ENCODE measurements at regions not wholly inside any gene's neighbourhood (a gene's known extent, or its start where the extent isn't known, plus 50 kb on each side); places are given as distances from the start of the nearest gene placed in this dataset.

DNA sequence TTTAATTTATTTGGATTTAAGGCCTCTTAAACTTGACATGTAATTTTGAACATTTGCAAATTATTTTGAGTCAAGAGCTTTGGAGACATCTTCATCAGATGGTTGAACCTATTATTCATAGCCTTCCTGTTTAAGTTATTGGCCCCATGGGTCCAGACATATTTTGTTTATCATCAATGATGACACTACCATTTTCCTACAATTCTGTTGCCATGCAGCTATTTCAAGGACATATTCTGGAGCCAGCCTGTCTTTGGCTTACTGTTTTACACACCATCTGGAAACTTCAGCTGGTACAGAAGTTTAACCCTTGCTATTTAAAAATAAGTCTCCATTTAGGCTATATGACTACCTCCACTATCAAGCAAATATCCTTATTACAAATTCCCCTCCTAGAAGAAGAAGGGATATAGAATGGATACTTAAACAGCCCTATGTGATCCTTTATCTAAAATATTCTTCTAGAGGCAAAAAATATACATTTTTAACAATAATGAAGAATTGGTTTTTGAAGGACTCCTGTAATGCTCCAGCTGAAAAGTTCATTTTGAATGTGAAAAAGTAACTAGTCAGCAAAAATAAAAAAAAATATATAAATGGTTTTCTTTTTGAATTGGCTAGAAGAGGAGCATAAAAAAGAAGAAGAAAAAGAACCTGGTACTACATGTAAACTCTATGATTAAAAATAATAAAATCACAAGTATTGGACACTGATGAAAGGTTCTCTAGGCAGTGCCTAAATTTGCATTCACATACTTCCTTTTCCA lies 544.0 kb upstream of the HS3ST5 start:
- H3K4me1 ChIP-seq (ENCODE audit: insufficient read depth, low read length), result no peaks in the 10 kb centered on the region
- H3K9me3 ChIP-seq (ENCODE audit: low read length), result no peaks in the 10 kb centered on the region
- in situ Hi-C loops (cut with HindIII; ENCODE audit: extremely low pct_ligation_motif_present, low pct_unique_long_range_greater_than_20kb) (no loop called here), intact Hi-C loops (cut with micrococcal nuclease; ENCODE audit: unreplicated experiment) (no loop called here)
- FAIRE-seq, result no peak
- BruUV-seq (replicated peaks), result no TSS peak
- CTCF ChIA-PET (ENCODE audit: low intra/inter-chr PET ratio, low total read pairs), result no interaction called here
- no peak overlapping the region for H3K9ac ChIP-seq (ENCODE audit: insufficient read depth, low read depth, low read length)
- ATAC-seq, result no peak
- no peak overlapping the region for H3K27ac ChIP-seq (ENCODE audit: extremely low read length, insufficient read depth, low read length)
- POLR2A ChIA-PET, result no interaction called here
- no peaks in the 10 kb centered on the region for H3K79me2 ChIP-seq (ENCODE audit: insufficient read depth, low read length)
- H2AFZ ChIP-seq (ENCODE audit: low read length), result no peak overlapping the region
- no peaks in the 10 kb centered on the region for H3K36me3 ChIP-seq (replicated peaks in 1 of 2; ENCODE audit: control insufficient read depth in 1 of 2, insufficient read depth in 2 of 2, low read length in 2 of 2)
- H4K20me1 ChIP-seq (ENCODE audit: insufficient read depth, low read length), result no peaks in the 10 kb centered on the region
- TF ChIP-seq MAFF (IDR thresholded peaks at IDR 0.05; ENCODE audit: low read depth, low read length) (peak; percentile 81), MAFK (conservative IDR thresholded peaks at IDR 0.05 in 1 of 2, IDR thresholded peaks at IDR 0.05 in 1 of 2; ENCODE audit: low read length in 2 of 2) (peak; percentile 72 to 90)
- TF ChIP-seq, protein P1, sequence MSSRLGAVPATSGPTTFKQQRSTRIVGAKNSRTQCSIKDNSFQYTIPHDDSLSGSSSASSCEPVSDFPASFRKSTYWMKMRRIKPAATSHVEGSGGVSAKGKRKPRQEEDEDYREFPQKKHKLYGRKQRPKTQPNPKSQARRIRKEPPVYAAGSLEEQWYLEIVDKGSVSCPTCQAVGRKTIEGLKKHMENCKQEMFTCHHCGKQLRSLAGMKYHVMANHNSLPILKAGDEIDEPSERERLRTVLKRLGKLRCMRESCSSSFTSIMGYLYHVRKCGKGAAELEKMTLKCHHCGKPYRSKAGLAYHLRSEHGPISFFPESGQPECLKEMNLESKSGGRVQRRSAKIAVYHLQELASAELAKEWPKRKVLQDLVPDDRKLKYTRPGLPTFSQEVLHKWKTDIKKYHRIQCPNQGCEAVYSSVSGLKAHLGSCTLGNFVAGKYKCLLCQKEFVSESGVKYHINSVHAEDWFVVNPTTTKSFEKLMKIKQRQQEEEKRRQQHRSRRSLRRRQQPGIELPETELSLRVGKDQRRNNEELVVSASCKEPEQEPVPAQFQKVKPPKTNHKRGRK (CRISPR knock-in tag; IDR thresholded peaks at IDR 0.05), result no peak
- H3K4me2 ChIP-seq (ENCODE audit: low read depth, low read length), result no peak overlapping the region
- no peak for DNase-seq (ENCODE audit: low spot score)
- no peaks in the 10 kb centered on the region; a peak in 1 of 5 replicates for H3K27me3 ChIP-seq (ENCODE audit: control insufficient read depth in 1 of 2, insufficient read depth in 2 of 2, low read length in 2 of 2)
- H3K4me3 ChIP-seq (replicated peaks in 1 of 3; ENCODE audit: insufficient read depth in 1 of 3, low read depth in 2 of 3, low read length in 3 of 3), result no peak overlapping the region

DNA sequence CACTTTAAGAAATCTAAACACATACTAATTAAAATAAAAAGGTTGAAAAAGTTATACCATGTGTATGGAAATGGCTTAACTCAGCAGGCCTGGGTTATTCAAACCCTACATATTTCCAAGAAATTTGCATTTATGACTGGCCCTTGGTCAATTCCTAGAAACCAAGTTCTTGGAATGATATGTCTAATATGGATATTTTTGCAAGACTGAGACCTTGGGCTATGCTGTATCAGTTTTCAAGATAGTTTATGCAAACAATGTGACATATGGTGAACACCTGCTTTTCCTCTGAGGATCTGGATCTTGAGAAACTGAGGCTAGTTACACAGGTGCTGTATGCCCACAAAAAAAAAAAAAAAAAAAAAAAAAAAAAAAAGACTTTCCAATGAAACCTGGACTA lies 536.9 kb upstream of the HS3ST5 start:
- in situ Hi-C loops (cut with HindIII; ENCODE audit: extremely low pct_ligation_motif_present, low pct_unique_long_range_greater_than_20kb), result no loop called here
- no peak for FAIRE-seq

More for the DNA sequence above, 536.9 kb upstream of the HS3ST5 start:
- Histone ChIP-seq H3K9me3 (ENCODE audit: low read length) (no peaks in the 10 kb centered on the region), H3K4me1 (ENCODE audit: insufficient read depth, low read length) (no peaks in the 10 kb centered on the region), H2AFZ (ENCODE audit: low read length) (no peak overlapping the region), H3K79me2 (ENCODE audit: insufficient read depth, low read length) (no peaks in the 10 kb centered on the region), H3K36me3 (replicated peaks in 1 of 2; ENCODE audit: control insufficient read depth in 1 of 2, insufficient read depth in 2 of 2, low read length in 2 of 2) (no peaks in the 10 kb centered on the region), H3K4me3 (replicated peaks in 1 of 3; ENCODE audit: insufficient read depth in 1 of 3, low read depth in 2 of 3, low read length in 3 of 3) (no peak overlapping the region), H4K20me1 (ENCODE audit: insufficient read depth, low read length) (no peaks in the 10 kb centered on the region), H3K27ac (ENCODE audit: extremely low read length, insufficient read depth, low read length) (no peak overlapping the region), H3K27me3 (ENCODE audit: control insufficient read depth in 1 of 2, insufficient read depth in 2 of 2, low read length in 2 of 2) (no peaks in the 10 kb centered on the region; a peak in 1 of 5 replicates), H3K4me2 (ENCODE audit: low read depth, low read length) (no peak overlapping the region), H3K9ac (ENCODE audit: insufficient read depth, low read depth, low read length) (no peak overlapping the region)
- POLR2A ChIA-PET, result no interaction called here
- TF ChIP-seq SOX13 (IDR thresholded peaks at IDR 0.05) (no peak), SOX13 (CRISPR knock-in tag; conservative IDR thresholded peaks at IDR 0.05 in 1 of 2, IDR thresholded peaks at IDR 0.05 in 1 of 2) (no peak), HHEX (CRISPR knock-in tag; IDR thresholded peaks at IDR 0.05) (no peak), ZNF343 (CRISPR knock-in tag; IDR thresholded peaks at IDR 0.05) (no peak), HOXA7 (CRISPR knock-in tag; IDR thresholded peaks at IDR 0.05) (no peak), CC2D1A (CRISPR knock-in tag; IDR thresholded peaks at IDR 0.05) (no peak), ZNF24 (IDR thresholded peaks at IDR 0.05) (no peak)
- TF ChIP-seq, protein P2, sequence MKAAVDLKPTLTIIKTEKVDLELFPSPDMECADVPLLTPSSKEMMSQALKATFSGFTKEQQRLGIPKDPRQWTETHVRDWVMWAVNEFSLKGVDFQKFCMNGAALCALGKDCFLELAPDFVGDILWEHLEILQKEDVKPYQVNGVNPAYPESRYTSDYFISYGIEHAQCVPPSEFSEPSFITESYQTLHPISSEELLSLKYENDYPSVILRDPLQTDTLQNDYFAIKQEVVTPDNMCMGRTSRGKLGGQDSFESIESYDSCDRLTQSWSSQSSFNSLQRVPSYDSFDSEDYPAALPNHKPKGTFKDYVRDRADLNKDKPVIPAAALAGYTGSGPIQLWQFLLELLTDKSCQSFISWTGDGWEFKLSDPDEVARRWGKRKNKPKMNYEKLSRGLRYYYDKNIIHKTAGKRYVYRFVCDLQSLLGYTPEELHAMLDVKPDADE (CRISPR knock-in tag; IDR thresholded peaks at IDR 0.05), result no peak
- DNase-seq (ENCODE audit: low spot score) (no peak), ATAC-seq (no peak)
- no TSS peak for BruUV-seq (replicated peaks)
- intact Hi-C loops (cut with micrococcal nuclease; ENCODE audit: unreplicated experiment), result no loop called here
- CTCF ChIA-PET (ENCODE audit: low intra/inter-chr PET ratio, low total read pairs), result no interaction called here

All from HepG2 (cell line).